SK-N-SH treated with all-trans-retinoic acid at 6 μM for 48 hours (cell line): ENCODE measurements at regions not wholly inside any gene's neighbourhood (a gene's known extent, or its start where the extent isn't known, plus 50 kb on each side); places are given as distances from the start of the nearest gene placed in this dataset.

Source experiments
- ATAC-seq: fragments of 200-7000 bp; cut with Tn5 transposase; 3 replicates; pipeline ENCODE4 v1.9.1; 2020; ENCODE audit warnings: mild to moderate bottlenecking, moderate library complexity
- ARNTL ChIP-seq: fragments of 450-650 bp; formaldehyde crosslinking; IDR thresholded peaks from 2 replicates; pipeline ENCODE4 v1.5.0; 2020; ENCODE audit warnings: low read depth, mild to moderate bottlenecking, moderate library complexity, borderline replicate concordance
- BACH2 ChIP-seq: fragments of 250-450 bp; sonication (Bioruptor Pico); IDR thresholded peaks from 2 replicates; pipeline ENCODE4 v1.9.0; 2021; ENCODE audit warnings: mild to moderate bottlenecking, borderline replicate concordance
- CSRNP3 ChIP-seq: fragments of 250-450 bp; sonication (Bioruptor Pico); IDR thresholded peaks from 2 replicates; pipeline ENCODE4 v1.5.1; 2021; ENCODE audit warnings: mild to moderate bottlenecking, moderate library complexity
- ESRRG ChIP-seq: fragments of 250-450 bp; sonication (Bioruptor Pico); IDR thresholded peaks from 2 replicates; pipeline ENCODE4 v1.6.1; 2021; ENCODE audit warnings: mild to moderate bottlenecking
- GLIS3 ChIP-seq: fragments of 250-450 bp; sonication (Bioruptor Pico); IDR thresholded peaks from 2 replicates; pipeline ENCODE4 v1.5.0; 2020; ENCODE audit warnings: mild to moderate bottlenecking, moderate library complexity
- ISL1 ChIP-seq: fragments of 250-450 bp; sonication (Bioruptor Pico); IDR thresholded peaks from 2 replicates; pipeline ENCODE4 v2.1.2; 2022; ENCODE audit warnings: mild to moderate bottlenecking, moderate library complexity
- OSR1 ChIP-seq: fragments of 250-450 bp; sonication (Bioruptor Pico); IDR thresholded peaks from 2 replicates; pipeline ENCODE4 v1.8.0; 2022; ENCODE audit warnings: moderate library complexity, mild to moderate bottlenecking, inconsistent platforms
- PATZ1 ChIP-seq: fragments of 250-450 bp; sonication (Bioruptor Pico); IDR thresholded peaks from 2 replicates; pipeline ENCODE4 v1.8.0; 2020; ENCODE audit warnings: mild to moderate bottlenecking, moderate library complexity, borderline replicate concordance
- PPARA ChIP-seq: fragments of 250-450 bp; sonication (Bioruptor Pico); IDR thresholded peaks from 2 replicates; pipeline ENCODE4 v1.5.0; 2020; ENCODE audit warnings: mild to moderate bottlenecking, borderline replicate concordance
- RARB ChIP-seq: fragments of 250-450 bp; sonication (Bioruptor Pico); IDR thresholded peaks from 2 replicates; pipeline ENCODE4 v1.8.0; 2021; ENCODE audit warnings: mild to moderate bottlenecking, moderate library complexity
- SNAI2 ChIP-seq: fragments of 250-450 bp; sonication (Bioruptor Pico); IDR thresholded peaks from 2 replicates; pipeline ENCODE4 v1.5.0; 2020; ENCODE audit warnings: mild to moderate bottlenecking, moderate library complexity
- TCF4 ChIP-seq: fragments of 250-450 bp; sonication (Bioruptor Pico); IDR thresholded peaks from 2 replicates; pipeline ENCODE4 v1.8.0; 2021; ENCODE audit warnings: mild to moderate bottlenecking, moderate library complexity, borderline replicate concordance
- TOX ChIP-seq: fragments of 250-450 bp; sonication (Bioruptor Pico); IDR thresholded peaks from 2 replicates; pipeline ENCODE4 v1.8.0; 2021; ENCODE audit warnings: mild to moderate bottlenecking, moderate library complexity, borderline replicate concordance
- TSHZ2 ChIP-seq: fragments of 250-450 bp; sonication (Bioruptor Pico); IDR thresholded peaks from 2 replicates; pipeline ENCODE4 v1.5.0; 2020; ENCODE audit warnings: mild to moderate bottlenecking, moderate library complexity
- ZFP3 ChIP-seq: fragments of 250-450 bp; sonication (Bioruptor Pico); IDR thresholded peaks from 2 replicates; pipeline ENCODE4 v1.5.0; 2020; ENCODE audit warnings: mild to moderate bottlenecking, moderate library complexity
- ZFP30 ChIP-seq: fragments of 450-650 bp; formaldehyde crosslinking; IDR thresholded peaks from 2 replicates; pipeline ENCODE4 v1.5.0; 2022; ENCODE audit warnings: mild to moderate bottlenecking, moderate library complexity
- ZNF565 ChIP-seq: fragments of 450-650 bp; formaldehyde crosslinking; conservative IDR thresholded peaks from 2 replicates; pipeline ENCODE4 v1.5.0; 2020; ENCODE audit warnings: low read depth, mild to moderate bottlenecking, moderate library complexity
- ZNF70 ChIP-seq: fragments of 450-650 bp; formaldehyde crosslinking; IDR thresholded peaks from 2 replicates; pipeline ENCODE4 v1.5.0; 2020; ENCODE audit warnings: mild to moderate bottlenecking, moderate library complexity
- ZNF8 ChIP-seq: fragments of 450-650 bp; formaldehyde crosslinking; IDR thresholded peaks from 2 replicates; pipeline ENCODE4 v1.5.0; 2020; ENCODE audit warnings: mild to moderate bottlenecking, moderate library complexity
- TF ChIP-seq, protein P1 (sequence below): fragments of 250-450 bp; sonication (Bioruptor Pico); IDR thresholded peaks from 2 replicates; pipeline ENCODE4 v1.8.0; 2021; ENCODE audit warnings: low read depth, mild to moderate bottlenecking, moderate library complexity, borderline replicate concordance

DNA sequence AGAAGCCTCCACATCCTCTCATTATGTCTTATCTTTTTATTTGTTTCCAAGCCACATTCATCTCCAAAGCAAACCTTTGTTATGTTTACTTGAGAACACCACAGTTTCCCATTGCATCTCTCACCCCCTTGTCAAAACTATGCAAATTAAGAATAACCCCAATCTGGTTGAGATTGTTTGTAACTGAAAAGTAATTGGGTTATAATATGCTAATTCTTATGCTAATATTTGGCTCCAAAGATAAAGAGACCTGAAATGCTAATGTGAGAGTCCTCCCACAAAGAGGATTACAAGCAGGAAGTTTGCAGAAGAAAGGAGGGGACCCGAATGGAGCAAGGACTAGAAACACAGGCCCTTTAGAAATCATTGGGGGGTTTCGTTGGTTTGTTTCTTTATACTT, 92.9 kb upstream of the UBL3 start:
- no peak for TF ChIP-seq TSHZ2 (CRISPR knock-in tag)
- no peak for TF ChIP-seq ARNTL (CRISPR knock-in tag)
- TF ChIP-seq, protein P1, sequence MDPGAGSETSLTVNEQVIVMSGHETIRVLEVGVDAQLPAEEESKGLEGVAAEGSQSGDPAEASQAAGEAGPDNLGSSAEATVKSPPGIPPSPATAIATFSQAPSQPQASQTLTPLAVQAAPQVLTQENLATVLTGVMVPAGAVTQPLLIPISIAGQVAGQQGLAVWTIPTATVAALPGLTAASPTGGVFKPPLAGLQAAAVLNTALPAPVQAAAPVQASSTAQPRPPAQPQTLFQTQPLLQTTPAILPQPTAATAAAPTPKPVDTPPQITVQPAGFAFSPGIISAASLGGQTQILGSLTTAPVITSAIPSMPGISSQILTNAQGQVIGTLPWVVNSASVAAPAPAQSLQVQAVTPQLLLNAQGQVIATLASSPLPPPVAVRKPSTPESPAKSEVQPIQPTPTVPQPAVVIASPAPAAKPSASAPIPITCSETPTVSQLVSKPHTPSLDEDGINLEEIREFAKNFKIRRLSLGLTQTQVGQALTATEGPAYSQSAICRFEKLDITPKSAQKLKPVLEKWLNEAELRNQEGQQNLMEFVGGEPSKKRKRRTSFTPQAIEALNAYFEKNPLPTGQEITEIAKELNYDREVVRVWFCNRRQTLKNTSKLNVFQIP, result no peak
- no peak for TF ChIP-seq GLIS3 (CRISPR knock-in tag)
- TF ChIP-seq SNAI2 (CRISPR knock-in tag), result no peak
- no peak for TF ChIP-seq ISL1 (CRISPR knock-in tag)
- TF ChIP-seq TOX (CRISPR knock-in tag), result no peak
- no peak for TF ChIP-seq ESRRG (CRISPR knock-in tag)
- no peak for TF ChIP-seq ZNF8
- TF ChIP-seq ZFP30, result no peak
- TF ChIP-seq PATZ1 (CRISPR knock-in tag), result no peak
- TF ChIP-seq BACH2 (CRISPR knock-in tag), result no peak
- TF ChIP-seq PPARA, result no peak
- no peak for TF ChIP-seq TCF4 (CRISPR knock-in tag)
- no peak for TF ChIP-seq OSR1 (CRISPR knock-in tag)
- ATAC-seq, result no peak

GRCh38 chr13:29940715-29941114, 90.3 kb upstream of the UBL3 start:
- no peak for ATAC-seq

More at GRCh38 chr13:29940715-29941114, 90.3 kb upstream of the UBL3 start:
- TF ChIP-seq BACH2 (CRISPR knock-in tag) (no peak), PATZ1 (CRISPR knock-in tag) (no peak), OSR1 (CRISPR knock-in tag) (no peak), TCF4 (CRISPR knock-in tag) (no peak), RARB (CRISPR knock-in tag) (no peak), ZFP30 (no peak), ARNTL (CRISPR knock-in tag) (no peak), ZNF70 (CRISPR knock-in tag) (no peak), TOX (CRISPR knock-in tag) (no peak), CSRNP3 (CRISPR knock-in tag) (no peak), ZNF565 (CRISPR knock-in tag) (no peak), ZFP3 (no peak), ZNF8 (no peak), TSHZ2 (CRISPR knock-in tag) (no peak)
- TF ChIP-seq, protein P1, result no peak
